ENCODE measurements at regions not wholly inside any gene's neighbourhood (a gene's known extent, or its start where the extent isn't known, plus 50 kb on each side); places are given as distances from the start of the nearest gene placed in this dataset.
"Not testable (repeated sequence)": the region's sequence is repeated elsewhere in the genome, so short reads cannot be mapped to it uniquely, and the experiment has no call there.

GRCh38 chr14:98006008-98006407, 1208.8 kb downstream of the VRK1 start:
- no peak overlapping the region for H3K27ac ChIP-seq
- H3K27me3 ChIP-seq = no peaks in the 10 kb centered on the region
- H3K4me1 ChIP-seq = no peaks in the 10 kb centered on the region
- H3K9me3 ChIP-seq = no peaks in the 10 kb centered on the region
- TF ChIP-seq CTCF (IDR thresholded peaks at IDR 0.05) = no peak
- TF ChIP-seq POLR2A (IDR thresholded peaks at IDR 0.05) = no peak
- TF ChIP-seq EP300 (IDR thresholded peaks at IDR 0.05) = no peak
- DNase-seq (ENCODE audit: low spot score in 2 of 2) = no peak
- WGBS, 2 donors = 88 to 93% methylated on average over 7 of the region's 7 CpGs
- no peak overlapping the region for H3K4me3 ChIP-seq
- no peaks in the 10 kb centered on the region for H3K36me3 ChIP-seq

- WGBS, 2 donors = 90 to 91% methylated on average over 4 of the region's 4 CpGs
- no peak for DNase-seq (ENCODE audit: low spot score in 2 of 2)
Measured at GRCh38 chr14:98008381-98009113, 1211.4 kb downstream of the VRK1 start.

GRCh38 chr14:98009177-98009576, 1212.0 kb downstream of the VRK1 start:
- H3K27me3 ChIP-seq; H3K9me3 ChIP-seq; H3K27ac ChIP-seq; H3K36me3 ChIP-seq; DNase-seq (ENCODE audit: low spot score in 2 of 2); H3K4me3 ChIP-seq; H3K4me1 ChIP-seq: not testable (repeated sequence)
- WGBS, 2 donors = 89 to 91% methylated on average over 3 of the region's 3 CpGs

More at GRCh38 chr14:98008381-98009113, 1211.4 kb downstream of the VRK1 start:
- Histone ChIP-seq H3K9me3 (no peaks in the 10 kb centered on the region), H3K4me1 (no peaks in the 10 kb centered on the region), H3K4me3 (no peak overlapping the region), H3K27ac (no peak overlapping the region), H3K36me3 (no peaks in the 10 kb centered on the region), H3K27me3 (no peaks in the 10 kb centered on the region)
- TF ChIP-seq EP300 (IDR thresholded peaks at IDR 0.05) (no peak), POLR2A (IDR thresholded peaks at IDR 0.05) (no peak), CTCF (IDR thresholded peaks at IDR 0.05) (no peak)

GRCh38 chr14:98010784-98011183, 1213.6 kb downstream of the VRK1 start:
- Histone ChIP-seq H3K36me3 (no peaks in the 10 kb centered on the region), H3K4me3 (no peak overlapping the region), H3K27ac (no peak overlapping the region), H3K9me3 (no peaks in the 10 kb centered on the region), H3K4me1 (no peaks in the 10 kb centered on the region), H3K27me3 (no peaks in the 10 kb centered on the region)
- TF ChIP-seq EP300 (IDR thresholded peaks at IDR 0.05) (no peak), CTCF (IDR thresholded peaks at IDR 0.05) (no peak), POLR2A (IDR thresholded peaks at IDR 0.05) (no peak)
- no peak for DNase-seq (ENCODE audit: low spot score in 2 of 2)
- 35 to 42% methylated on average over 2 of the region's 2 CpGs for WGBS, 2 donors

- WGBS, 2 donors = 73 to 76% methylated on average over 3 of the region's 3 CpGs
- H3K27me3 ChIP-seq = no peaks in the 10 kb centered on the region
- no peaks in the 10 kb centered on the region for H3K36me3 ChIP-seq
- TF ChIP-seq EP300 (IDR thresholded peaks at IDR 0.05) (no peak), POLR2A (IDR thresholded peaks at IDR 0.05) (no peak), CTCF (IDR thresholded peaks at IDR 0.05) (no peak)
- no peaks in the 10 kb centered on the region for H3K9me3 ChIP-seq
- H3K27ac ChIP-seq = no peak overlapping the region
- DNase-seq (ENCODE audit: low spot score in 2 of 2) = no peak
- H3K4me3 ChIP-seq = no peak overlapping the region
- no peaks in the 10 kb centered on the region for H3K4me1 ChIP-seq
Measured at GRCh38 chr14:98014851-98015615, 1217.9 kb downstream of the VRK1 start.
